LNCAP (cell line): ENCODE measurements at regions not wholly inside any gene's neighbourhood (a gene's known extent, or its start where the extent isn't known, plus 50 kb on each side); places are given as distances from the start of the nearest gene placed in this dataset.

Source experiments
- TF ChIP-seq, protein P1 (sequence below): fragments of 450-650 bp; IDR thresholded peaks from 2 replicates; pipeline ENCODE4 v1.5.1; 2017; ENCODE audit warnings: mild to moderate bottlenecking

- TF ChIP-seq, protein P1, sequence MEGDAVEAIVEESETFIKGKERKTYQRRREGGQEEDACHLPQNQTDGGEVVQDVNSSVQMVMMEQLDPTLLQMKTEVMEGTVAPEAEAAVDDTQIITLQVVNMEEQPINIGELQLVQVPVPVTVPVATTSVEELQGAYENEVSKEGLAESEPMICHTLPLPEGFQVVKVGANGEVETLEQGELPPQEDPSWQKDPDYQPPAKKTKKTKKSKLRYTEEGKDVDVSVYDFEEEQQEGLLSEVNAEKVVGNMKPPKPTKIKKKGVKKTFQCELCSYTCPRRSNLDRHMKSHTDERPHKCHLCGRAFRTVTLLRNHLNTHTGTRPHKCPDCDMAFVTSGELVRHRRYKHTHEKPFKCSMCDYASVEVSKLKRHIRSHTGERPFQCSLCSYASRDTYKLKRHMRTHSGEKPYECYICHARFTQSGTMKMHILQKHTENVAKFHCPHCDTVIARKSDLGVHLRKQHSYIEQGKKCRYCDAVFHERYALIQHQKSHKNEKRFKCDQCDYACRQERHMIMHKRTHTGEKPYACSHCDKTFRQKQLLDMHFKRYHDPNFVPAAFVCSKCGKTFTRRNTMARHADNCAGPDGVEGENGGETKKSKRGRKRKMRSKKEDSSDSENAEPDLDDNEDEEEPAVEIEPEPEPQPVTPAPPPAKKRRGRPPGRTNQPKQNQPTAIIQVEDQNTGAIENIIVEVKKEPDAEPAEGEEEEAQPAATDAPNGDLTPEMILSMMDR = no peak
Observed at GRCh38 chr14:106044515-106044914, 518.1 kb downstream of the TMEM121 start.

- TF ChIP-seq, protein P1 = peak; percentile 62
Observed at GRCh38 chr14:106044949-106045596, 518.7 kb downstream of the TMEM121 start.

GRCh38 chr14:106051796-106052195 lies 525.4 kb downstream of the TMEM121 start:
- TF ChIP-seq, protein P1 = no peak

DNA sequence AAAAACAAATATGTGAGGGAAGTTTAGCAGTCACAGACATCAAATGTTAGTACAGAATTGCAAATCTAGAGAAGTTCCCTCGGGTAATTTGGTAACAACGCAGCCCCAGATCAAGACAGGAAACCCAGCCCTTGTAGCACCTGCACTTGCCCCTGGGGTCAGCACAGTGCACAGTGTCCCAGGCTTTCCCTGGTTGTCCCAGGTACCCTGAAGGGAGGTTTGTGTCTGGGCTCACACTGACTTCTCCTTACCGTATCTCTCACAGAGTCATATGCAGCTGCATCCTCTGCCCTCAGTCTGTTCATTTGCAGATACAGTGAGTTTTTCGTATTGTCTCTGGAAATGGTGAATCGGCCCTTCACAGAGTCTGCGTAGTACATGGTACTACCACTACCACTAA lies 528.9 kb downstream of the TMEM121 start:
- TF ChIP-seq, protein P1 = no peak

DNA sequence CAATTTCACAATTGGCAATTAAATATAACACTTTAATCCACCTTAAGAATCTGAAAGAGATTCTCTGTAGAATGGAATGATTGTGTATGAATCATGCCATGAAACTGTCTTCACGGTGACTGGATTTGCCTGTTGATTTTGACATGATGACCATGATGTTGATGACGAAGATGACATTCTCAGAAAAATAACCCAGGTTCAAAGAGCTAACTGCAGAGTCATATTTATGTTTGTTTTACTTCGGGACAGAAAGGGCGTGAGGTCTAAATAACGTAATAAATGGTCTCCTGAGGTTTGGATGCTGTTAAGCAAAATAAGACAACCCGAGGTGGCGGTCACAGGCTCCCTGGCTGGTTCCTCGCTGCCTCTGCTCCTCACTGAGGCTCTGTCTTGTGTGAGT lies 532.0 kb downstream of the TMEM121 start:
- TF ChIP-seq, protein P1 = no peak

- TF ChIP-seq, protein P1 = no peak
Observed at GRCh38 chr14:106060276-106060975, 534.0 kb downstream of the TMEM121 start.

- TF ChIP-seq, protein P1 = peak; percentile 40
Observed at GRCh38 chr14:106061877-106062500, 535.6 kb downstream of the TMEM121 start.
